PC-3 (cell line): ENCODE measurements at regions not wholly inside any gene's neighbourhood (a gene's known extent, or its start where the extent isn't known, plus 50 kb on each side); places are given as distances from the start of the nearest gene placed in this dataset.

ENCODE experiments used
- EZH2 ChIP-seq: fragments of 300-600 bp; sonication (generic); IDR thresholded peaks from one replicate; pipeline ENCODE4 v1.6.1; 2017; ENCODE audit warnings: antibody characterized with exemption, mild to moderate bottlenecking, low read length; ENCODE audit not compliant: unreplicated experiment
- EZH2phosphoT487 ChIP-seq: fragments of 300-600 bp; sonication (generic); IDR thresholded peaks from 2 replicates; pipeline ENCODE4 v1.6.1; 2018; ENCODE audit warnings: mild to moderate bottlenecking, antibody characterized with exemption, low read length, borderline replicate concordance
- TF ChIP-seq, protein P1 (sequence below): fragments of 300-600 bp; sonication (generic); conservative IDR thresholded peaks from 2 replicates; pipeline ENCODE4 v1.5.1; 2017; ENCODE audit warnings: antibody characterized with exemption, low read depth, mild to moderate bottlenecking, low read length

DNA sequence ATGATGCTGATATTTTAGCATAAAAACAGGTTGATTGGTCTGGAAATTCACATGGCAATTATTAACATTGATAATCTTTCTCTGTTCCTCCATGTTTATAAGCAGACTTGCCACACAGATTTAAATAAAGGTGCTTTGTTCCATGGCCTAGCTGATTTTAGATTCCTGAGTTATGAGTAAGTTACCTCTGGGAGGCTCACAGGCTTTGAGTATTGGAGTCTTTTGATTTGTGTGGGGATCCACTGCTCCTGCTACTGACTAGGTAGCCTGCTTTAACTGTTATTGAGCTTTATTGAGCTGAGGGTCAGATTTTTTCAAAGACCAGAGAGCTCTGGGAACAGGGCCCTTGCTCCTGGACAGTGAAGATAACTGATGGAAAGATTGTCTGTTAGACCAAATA is 166.1 kb downstream of the ANKRD30B start:
- TF ChIP-seq, protein P1, sequence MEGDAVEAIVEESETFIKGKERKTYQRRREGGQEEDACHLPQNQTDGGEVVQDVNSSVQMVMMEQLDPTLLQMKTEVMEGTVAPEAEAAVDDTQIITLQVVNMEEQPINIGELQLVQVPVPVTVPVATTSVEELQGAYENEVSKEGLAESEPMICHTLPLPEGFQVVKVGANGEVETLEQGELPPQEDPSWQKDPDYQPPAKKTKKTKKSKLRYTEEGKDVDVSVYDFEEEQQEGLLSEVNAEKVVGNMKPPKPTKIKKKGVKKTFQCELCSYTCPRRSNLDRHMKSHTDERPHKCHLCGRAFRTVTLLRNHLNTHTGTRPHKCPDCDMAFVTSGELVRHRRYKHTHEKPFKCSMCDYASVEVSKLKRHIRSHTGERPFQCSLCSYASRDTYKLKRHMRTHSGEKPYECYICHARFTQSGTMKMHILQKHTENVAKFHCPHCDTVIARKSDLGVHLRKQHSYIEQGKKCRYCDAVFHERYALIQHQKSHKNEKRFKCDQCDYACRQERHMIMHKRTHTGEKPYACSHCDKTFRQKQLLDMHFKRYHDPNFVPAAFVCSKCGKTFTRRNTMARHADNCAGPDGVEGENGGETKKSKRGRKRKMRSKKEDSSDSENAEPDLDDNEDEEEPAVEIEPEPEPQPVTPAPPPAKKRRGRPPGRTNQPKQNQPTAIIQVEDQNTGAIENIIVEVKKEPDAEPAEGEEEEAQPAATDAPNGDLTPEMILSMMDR: no peak
- TF ChIP-seq EZH2phosphoT487 (no peak), EZH2 (no peak)
